ENCODE measurements at regions not wholly inside any gene's neighbourhood (a gene's known extent, or its start where the extent isn't known, plus 50 kb on each side); places are given as distances from the start of the nearest gene placed in this dataset.
A peak's percentile ranks its signal among the peaks of the same experiment; 100 is the strongest.

- no peak for DNase-seq
Measured at GRCh38 chr6:96465321-96465903, 56.2 kb upstream of the UFL1 start.

- no peak for DNase-seq
Measured at GRCh38 chr6:96466147-96466863, 55.3 kb upstream of the UFL1 start.

- no peak for DNase-seq
Measured at GRCh38 chr6:96467814-96468213, 53.8 kb upstream of the UFL1 start.

GRCh38 chr6:96468281-96468680 is 53.3 kb upstream of the UFL1 start:
- no peak for DNase-seq

- DNase-seq: peak; percentile 55
Measured at GRCh38 chr6:96468681-96469224, 52.9 kb upstream of the UFL1 start.

GRCh38 chr6:96469312-96469711 is 52.3 kb upstream of the UFL1 start:
- DNase-seq: peak; percentile 54

GRCh38 chr6:96470296-96470695 is 51.3 kb upstream of the UFL1 start:
- no peak for DNase-seq
